CD8-positive, alpha-beta memory T cell (primary cell): ENCODE measurements at regions not wholly inside any gene's neighbourhood (a gene's known extent, or its start where the extent isn't known, plus 50 kb on each side); places are given as distances from the start of the nearest gene placed in this dataset.
"Not testable (repeated sequence)": the region's sequence is repeated elsewhere in the genome, so short reads cannot be mapped to it uniquely, and the experiment has no call there.

Experiments used
- CTCF ChIA-PET: fragments of 350-600 bp; sonication (Branson Sonifier 250); formaldehyde crosslinking; loops from one replicate; lab custom pipeline; 2021; ENCODE audit warnings: antibody characterized with exemption; lab: Charles Lee
- POLR2A ChIA-PET: fragments of 350-600 bp; sonication (Branson Sonifier 250); formaldehyde crosslinking; loops from one replicate; lab custom pipeline; 2021; ENCODE audit warnings: antibody characterized with exemption; lab: Charles Lee
- DNase-seq, 5 donors: peaks; one replicate each; pipeline versions ENCODE4 v3.0.0 to v3.0.0-alpha.2; 2020 to 2022; ENCODE audit warnings: mixed read lengths in 1 of 5
- H3K27ac ChIP-seq: one replicate; pipeline ENCODE4 v1.7.0; 2013; ENCODE audit warnings: low read depth, mild to moderate bottlenecking, low read length, moderate library complexity
- H3K27me3 ChIP-seq: 2 replicates; pipeline ENCODE4 v1.7.0; 2013; ENCODE audit warnings: low read length, mild to moderate bottlenecking; ENCODE audit not compliant: insufficient read depth, poor library complexity, severe bottlenecking
- H3K36me3 ChIP-seq: 2 replicates; pipeline ENCODE4 v1.7.0; 2013; ENCODE audit warnings: mild to moderate bottlenecking, low read length, moderate library complexity; ENCODE audit not compliant: insufficient read depth
- H3K4me1 ChIP-seq: 2 replicates; pipeline ENCODE4 v1.7.0; 2013; ENCODE audit warnings: mild to moderate bottlenecking, low read length, moderate library complexity; ENCODE audit not compliant: insufficient read depth
- H3K4me3 ChIP-seq: 2 replicates; pipeline ENCODE4 v1.7.0; 2013; ENCODE audit warnings: mild to moderate bottlenecking, low read length
- H3K9me3 ChIP-seq: 2 replicates; pipeline ENCODE4 v1.7.0; 2013; ENCODE audit warnings: mild to moderate bottlenecking, low read length
- H3K27ac Mint-ChIP-seq, 8 donors: one replicate each; pipeline ENCODE4 v1.8.0; 2020 to 2021; ENCODE audit warnings: mixed read lengths in 8 of 8, mild to moderate bottlenecking in 6 of 8, inconsistent platforms in 3 of 8, moderate library complexity in 3 of 8
- H3K27me3 Mint-ChIP-seq, 2 donors: one replicate each; pipeline ENCODE4 v1.8.0; 2020 to 2021; ENCODE audit warnings: mixed read lengths in 2 of 2, mild to moderate bottlenecking in 1 of 2, moderate library complexity in 1 of 2
- H3K36me3 Mint-ChIP-seq, 3 donors: one replicate each; pipeline ENCODE4 v1.8.0; 2020 to 2021; ENCODE audit warnings: mixed read lengths in 3 of 3, inconsistent platforms in 1 of 3, mild to moderate bottlenecking in 1 of 3
- H3K4me1 Mint-ChIP-seq, 3 donors: one replicate each; pipeline ENCODE4 v1.8.0; 2020 to 2021; ENCODE audit warnings: mixed read lengths in 3 of 3, inconsistent platforms in 1 of 3, mild to moderate bottlenecking in 1 of 3
- H3K4me3 Mint-ChIP-seq, 7 donors: one replicate each; pipeline ENCODE4 v1.8.0; 2020 to 2021; ENCODE audit warnings: mixed read lengths in 7 of 7, mild to moderate bottlenecking in 6 of 7, moderate library complexity in 4 of 7, inconsistent platforms in 2 of 7
- H3K9me3 Mint-ChIP-seq, 5 donors: one replicate each; pipeline ENCODE4 v1.8.0; 2020 to 2022; ENCODE audit warnings: mixed read lengths in 5 of 5, mild to moderate bottlenecking in 3 of 5, moderate library complexity in 2 of 5, inconsistent platforms in 1 of 5

GRCh38 chr13:58495668-58496067, 864.1 kb downstream of the PCDH17 start:
- DNase-seq, result no peak
- ChIA-PET CTCF (no interaction called here), POLR2A (no interaction called here)
- Mint-ChIP-seq H3K9me3 (peaks cover 0 to 20% (median 6%) of the 10 kb centered on the region in 5 donors), H3K36me3 (no peaks in the 10 kb centered on the region), H3K4me1 (no peaks in the 10 kb centered on the region), H3K4me3 (no peak overlapping the region), H3K27me3 (no peaks in the 10 kb centered on the region), H3K27ac (no peak overlapping the region)
- no peaks in the 10 kb centered on the region for H3K9me3 ChIP-seq
- no peak overlapping the region for H3K4me3 ChIP-seq
- H3K4me1 ChIP-seq, result no peaks in the 10 kb centered on the region
- H3K27me3 ChIP-seq, result no peaks in the 10 kb centered on the region
- H3K27ac ChIP-seq, result no peak overlapping the region
- no peaks in the 10 kb centered on the region for H3K36me3 ChIP-seq

- H3K27me3 Mint-ChIP-seq, result no peaks in the 10 kb centered on the region
- H3K4me1 Mint-ChIP-seq, result no peaks in the 10 kb centered on the region
- H3K27ac Mint-ChIP-seq, result no peak overlapping the region
- H3K27ac ChIP-seq, result no peak overlapping the region
- no peaks in the 10 kb centered on the region for H3K4me1 ChIP-seq
- no peaks in the 10 kb centered on the region for H3K27me3 ChIP-seq
- no peak overlapping the region for H3K4me3 ChIP-seq
- CTCF ChIA-PET, result no interaction called here
- no peaks in the 10 kb centered on the region for H3K9me3 ChIP-seq
- H3K36me3 Mint-ChIP-seq, result no peaks in the 10 kb centered on the region
- no peaks in the 10 kb centered on the region for H3K36me3 ChIP-seq
- peaks cover 0 to 31% (median 16%) of the 10 kb centered on the region in 5 donors for H3K9me3 Mint-ChIP-seq
- no peak overlapping the region for H3K4me3 Mint-ChIP-seq
- POLR2A ChIA-PET, result no interaction called here
- no peak for DNase-seq
These were observed 869.4 kb downstream of the PCDH17 start for GRCh38 chr13:58500938-58501337.

GRCh38 chr13:58504202-58504700, 872.7 kb downstream of the PCDH17 start:
- H3K4me3 ChIP-seq, H3K27me3 Mint-ChIP-seq, H3K4me1 ChIP-seq, POLR2A ChIA-PET, H3K27ac ChIP-seq, H3K27ac Mint-ChIP-seq, H3K27me3 ChIP-seq, DNase-seq, H3K36me3 Mint-ChIP-seq, H3K4me3 Mint-ChIP-seq, H3K4me1 Mint-ChIP-seq, H3K9me3 ChIP-seq, CTCF ChIA-PET, H3K36me3 ChIP-seq: not testable (repeated sequence)
- H3K9me3 Mint-ChIP-seq, result peaks cover 0 to 25% (median 18%) of the 10 kb centered on the region in 5 donors

GRCh38 chr13:58505262-58505920, 873.8 kb downstream of the PCDH17 start:
- H3K27me3 ChIP-seq, DNase-seq, H3K9me3 ChIP-seq, H3K27me3 Mint-ChIP-seq, H3K4me3 ChIP-seq, H3K4me1 Mint-ChIP-seq, H3K27ac Mint-ChIP-seq, H3K4me3 Mint-ChIP-seq, H3K36me3 ChIP-seq, H3K4me1 ChIP-seq, POLR2A ChIA-PET, CTCF ChIA-PET, H3K27ac ChIP-seq, H3K36me3 Mint-ChIP-seq: not testable (repeated sequence)
- peaks cover 0 to 25% (median 17%) of the 10 kb centered on the region in 5 donors for H3K9me3 Mint-ChIP-seq

GRCh38 chr13:58528351-58528750, 896.8 kb downstream of the PCDH17 start:
- no peaks in the 10 kb centered on the region for H3K36me3 ChIP-seq
- Mint-ChIP-seq H3K27ac (no peak overlapping the region), H3K4me3 (no peak overlapping the region), H3K9me3 (peaks cover 2 to 17% (median 11%) of the 10 kb centered on the region in 5 donors), H3K36me3 (no peaks in the 10 kb centered on the region), H3K4me1 (no peaks in the 10 kb centered on the region), H3K27me3 (no peaks in the 10 kb centered on the region)
- DNase-seq, result no peak
- H3K4me1 ChIP-seq, result no peaks in the 10 kb centered on the region
- POLR2A ChIA-PET, result no interaction called here
- CTCF ChIA-PET, result interaction anchor here (0.6 kb wide), 1 partner anchor 13 kb away, joined by 3 read pairs; no protein-coding TSS in a partner anchor
- no peak overlapping the region for H3K4me3 ChIP-seq
- H3K27ac ChIP-seq, result no peak overlapping the region
- no peaks in the 10 kb centered on the region for H3K27me3 ChIP-seq
- H3K9me3 ChIP-seq, result no peaks in the 10 kb centered on the region

- Mint-ChIP-seq H3K27ac (no peak overlapping the region), H3K27me3 (no peaks in the 10 kb centered on the region), H3K36me3 (no peaks in the 10 kb centered on the region), H3K4me3 (no peak overlapping the region), H3K9me3 (peaks cover 0 to 14% (median 8%) of the 10 kb centered on the region in 5 donors), H3K4me1 (no peaks in the 10 kb centered on the region)
- DNase-seq, result no peak
- CTCF ChIA-PET, result no interaction called here
- Histone ChIP-seq H3K4me3 (no peak overlapping the region), H3K36me3 (no peaks in the 10 kb centered on the region), H3K27me3 (no peaks in the 10 kb centered on the region), H3K27ac (no peak overlapping the region), H3K4me1 (no peaks in the 10 kb centered on the region), H3K9me3 (no peaks in the 10 kb centered on the region)
- POLR2A ChIA-PET, result no interaction called here
These were observed 900.1 kb downstream of the PCDH17 start for GRCh38 chr13:58531614-58532013.

GRCh38 chr13:58542530-58542929, 911.0 kb downstream of the PCDH17 start:
- Mint-ChIP-seq H3K27ac (no peak overlapping the region), H3K4me1 (no peaks in the 10 kb centered on the region), H3K27me3 (peaks cover 0 to 5% of the 10 kb centered on the region in 2 donors), H3K4me3 (no peak overlapping the region), H3K9me3 (peaks cover 6 to 20% (median 9%) of the 10 kb centered on the region in 5 donors), H3K36me3 (no peaks in the 10 kb centered on the region)
- Histone ChIP-seq H3K36me3 (no peaks in the 10 kb centered on the region), H3K4me3 (no peak overlapping the region), H3K9me3 (no peaks in the 10 kb centered on the region), H3K4me1 (no peaks in the 10 kb centered on the region), H3K27ac (no peak overlapping the region), H3K27me3 (no peaks in the 10 kb centered on the region)
- DNase-seq, result no peak
- ChIA-PET CTCF (no interaction called here), POLR2A (no interaction called here)

- no peak for DNase-seq
- H3K4me3 Mint-ChIP-seq, result no peak overlapping the region
- ChIA-PET POLR2A (no interaction called here), CTCF (no interaction called here)
- H3K36me3 ChIP-seq, result no peaks in the 10 kb centered on the region
- no peak overlapping the region for H3K27ac Mint-ChIP-seq
- H3K4me1 ChIP-seq, result no peaks in the 10 kb centered on the region
- no peaks in the 10 kb centered on the region for H3K27me3 ChIP-seq
- H3K27me3 Mint-ChIP-seq, result peaks cover 0 to 5% of the 10 kb centered on the region in 2 donors
- no peak overlapping the region for H3K4me3 ChIP-seq
- no peak overlapping the region for H3K27ac ChIP-seq
- H3K9me3 Mint-ChIP-seq, result peaks cover 4 to 21% (median 7%) of the 10 kb centered on the region in 5 donors
- H3K36me3 Mint-ChIP-seq, result no peaks in the 10 kb centered on the region
- no peaks in the 10 kb centered on the region for H3K9me3 ChIP-seq
- H3K4me1 Mint-ChIP-seq, result no peaks in the 10 kb centered on the region
These were observed 915.9 kb downstream of the PCDH17 start for GRCh38 chr13:58547419-58547818.
